GM21390 (cell line): ENCODE measurements at regions not wholly inside any gene's neighbourhood (a gene's known extent, or its start where the extent isn't known, plus 50 kb on each side); places are given as distances from the start of the nearest gene placed in this dataset.
"Not testable (repeated sequence)": the region's sequence is repeated elsewhere in the genome, so short reads cannot be mapped to it uniquely, and the experiment has no call there.

Experiments used
- ATAC-seq: cut with Tn5 transposase; IDR thresholded peaks from one replicate; pipeline ENCODE4 v1.9.1; 2021; ENCODE audit not compliant: unreplicated experiment

GRCh38 chr12:22808860-22809259, 183.9 kb downstream of the ETNK1 start:
- no peak for ATAC-seq

GRCh38 chr12:22810036-22810435, 185.1 kb downstream of the ETNK1 start:
- no peak for ATAC-seq

GRCh38 chr12:22812531-22812930, 187.6 kb downstream of the ETNK1 start:
- no peak for ATAC-seq

GRCh38 chr12:22821985-22822384, 197.0 kb downstream of the ETNK1 start:
- no peak for ATAC-seq

GRCh38 chr12:22826026-22826425, 201.1 kb downstream of the ETNK1 start:
- no peak for ATAC-seq

- not testable (repeated sequence) for ATAC-seq
These were observed 201.5 kb downstream of the ETNK1 start for GRCh38 chr12:22826446-22826981.

- ATAC-seq: no peak
These were observed 203.1 kb downstream of the ETNK1 start for GRCh38 chr12:22828066-22828465.

GRCh38 chr12:22835431-22835830, 210.5 kb downstream of the ETNK1 start:
- ATAC-seq: no peak

- ATAC-seq: no peak
These were observed 225.2 kb downstream of the ETNK1 start for GRCh38 chr12:22850185-22850584.

- no peak for ATAC-seq
These were observed 226.6 kb downstream of the ETNK1 start for GRCh38 chr12:22851532-22851931.

- ATAC-seq: no peak
These were observed 230.5 kb downstream of the ETNK1 start for GRCh38 chr12:22855456-22855855.

- peak; percentile 58 for ATAC-seq
These were observed 231.2 kb downstream of the ETNK1 start for GRCh38 chr12:22856178-22856577.

GRCh38 chr12:22858849-22859570, 234.0 kb downstream of the ETNK1 start:
- ATAC-seq: no peak

- no peak for ATAC-seq
These were observed 236.0 kb downstream of the ETNK1 start for GRCh38 chr12:22860926-22861325.

- ATAC-seq: no peak
These were observed 240.9 kb downstream of the ETNK1 start for GRCh38 chr12:22865822-22866221.

GRCh38 chr12:22866406-22866805, 241.4 kb downstream of the ETNK1 start:
- ATAC-seq: no peak

GRCh38 chr12:22874151-22874550, 249.2 kb downstream of the ETNK1 start:
- no peak for ATAC-seq

GRCh38 chr12:22876262-22876661, 251.3 kb downstream of the ETNK1 start:
- no peak for ATAC-seq

GRCh38 chr12:22879203-22879602, 254.2 kb downstream of the ETNK1 start:
- ATAC-seq: no peak

- ATAC-seq: no peak
These were observed 255.4 kb downstream of the ETNK1 start for GRCh38 chr12:22880331-22880730.

GRCh38 chr12:22880807-22881206, 255.8 kb downstream of the ETNK1 start:
- no peak for ATAC-seq

- ATAC-seq: no peak
These were observed 257.0 kb downstream of the ETNK1 start for GRCh38 chr12:22881878-22882385.

- ATAC-seq: no peak
These were observed 257.6 kb downstream of the ETNK1 start for GRCh38 chr12:22882559-22882958.
